HepG2 (cell line): ENCODE measurements at regions not wholly inside any gene's neighbourhood (a gene's known extent, or its start where the extent isn't known, plus 50 kb on each side); places are given as distances from the start of the nearest gene placed in this dataset.

ENCODE experiments used
- ATAC-seq: fragments of 200-7000 bp; cut with Tn5 transposase; 3 replicates; pipeline ENCODE4 v1.9.1; 2020; ENCODE audit warnings: mild to moderate bottlenecking, moderate library complexity
- BruUV-seq: library from RNA; stranded (reverse); fragments of 400-500 nt; replicated peaks from 2 replicates; lab custom pipeline; 2021; lab: Mats Ljungman, UMichigan
- CTCF ChIA-PET: fragments of 300-600 bp; formaldehyde crosslinking; extraction: SDS; loops from one replicate; lab custom pipeline; 2021; ENCODE audit warnings: low total read pairs, inconsistent platforms, low intra/inter-chr PET ratio; lab: Yijun Ruan, JAX
- POLR2A ChIA-PET: fragments of 350-600 bp; sonication (Branson Sonifier 250); formaldehyde crosslinking; loops from one replicate; lab custom pipeline; 2020; ENCODE audit warnings: antibody characterized with exemption, inconsistent platforms; lab: Yijun Ruan, JAX
- DNase-seq: peaks from one replicate; pipeline ENCODE4 v3.0.0-alpha.2; 2015; ENCODE audit warnings: low spot score
- FAIRE-seq: peaks from 3 replicates; lab custom pipeline; 2011; peaks lifted over from hg19 to GRCh38; lab: Jason Lieb, UNC
- H2AFZ ChIP-seq: one replicate; pipeline ENCODE4 v1.6.1; 2011; ENCODE audit warnings: low read length, inconsistent platforms
- H3K27ac ChIP-seq: fragments of 300-600 bp; 3 replicates; pipeline ENCODE4 v1.8.0; 2011; ENCODE audit warnings: mixed run types, mild to moderate bottlenecking, mixed read lengths, low read length, inconsistent platforms; ENCODE audit not compliant: insufficient read depth; ENCODE audit errors: extremely low read length
- H3K27me3 ChIP-seq, 2 experiments: fragments of 200-600 bp in 1 of 2; 2 replicates in 1 of 2; 3 replicates in 1 of 2; pipeline versions ENCODE4 v1.6.0 to v1.8.0; 2011; ENCODE audit warnings: low read length in 2 of 2, mild to moderate bottlenecking in 2 of 2, moderate library complexity in 2 of 2, inconsistent platforms in 1 of 2; ENCODE audit not compliant: insufficient read depth in 2 of 2, control insufficient read depth in 1 of 2
- H3K36me3 ChIP-seq, 2 experiments: fragments of 200-600 bp in 1 of 2; replicated peaks in 1 of 2; 2 replicates in 1 of 2; 3 replicates in 1 of 2; pipeline versions ENCODE4 v1.5.1 to v1.8.0; 2011; ENCODE audit warnings: low read length in 2 of 2, inconsistent platforms in 1 of 2; ENCODE audit not compliant: insufficient read depth in 2 of 2, control insufficient read depth in 1 of 2
- H3K4me1 ChIP-seq: 2 replicates; pipeline ENCODE4 v1.5.1; 2012; ENCODE audit warnings: low read length, inconsistent platforms; ENCODE audit not compliant: insufficient read depth
- H3K4me2 ChIP-seq: 2 replicates; pipeline ENCODE4 v1.6.0; 2011; ENCODE audit warnings: low read depth, low read length, inconsistent platforms
- H3K4me3 ChIP-seq, 3 experiments: fragments of 200-600 bp in 1 of 3; sonication (generic), shearing (Covaris generic) in 1 of 3; replicated peaks in 1 of 3; 2 replicates each; pipeline ENCODE4 v1.5.1; 2011 to 2016; ENCODE audit warnings: low read length in 3 of 3, inconsistent platforms in 2 of 3, low read depth in 2 of 3, mild to moderate bottlenecking in 2 of 3, control low read depth in 1 of 3, mixed read lengths in 1 of 3; ENCODE audit not compliant: insufficient read depth in 1 of 3
- H3K79me2 ChIP-seq: one replicate; pipeline ENCODE4 v1.6.1; 2011; ENCODE audit warnings: low read length, inconsistent platforms; ENCODE audit not compliant: insufficient read depth
- H3K9ac ChIP-seq: 2 replicates; pipeline ENCODE4 v1.6.0; 2011; ENCODE audit warnings: mild to moderate bottlenecking, low read depth, low read length, inconsistent platforms; ENCODE audit not compliant: insufficient read depth
- H3K9me3 ChIP-seq: 2 replicates; pipeline ENCODE4 v1.5.1; 2012; ENCODE audit warnings: mild to moderate bottlenecking, low read length
- H4K20me1 ChIP-seq: 2 replicates; pipeline ENCODE4 v1.6.0; 2011; ENCODE audit warnings: inconsistent platforms, mild to moderate bottlenecking, low read length, moderate library complexity; ENCODE audit not compliant: insufficient read depth
- ATF6 ChIP-seq: sonication (generic); formaldehyde crosslinking; conservative IDR thresholded peaks from 2 replicates; pipeline ENCODE4 v1.4.0; 2020; ENCODE audit warnings: missing genetic modification reagents
- ATM ChIP-seq: fragments of 450-650 bp; IDR thresholded peaks from 2 replicates; pipeline ENCODE4 v1.7.1; 2017; ENCODE audit warnings: mild to moderate bottlenecking, borderline replicate concordance
- BORCS8-MEF2B ChIP-seq: sonication (generic); formaldehyde crosslinking; IDR thresholded peaks from 2 replicates; pipeline ENCODE4 v1.8.0; 2022; ENCODE audit warnings: mild to moderate bottlenecking, missing genetic modification reagents
- KDM3A ChIP-seq: IDR thresholded peaks from 2 replicates; pipeline ENCODE4 v1.6.1; 2018; ENCODE audit warnings: low read depth, missing compliant biosample characterization
- NR3C1 ChIP-seq: sonication (generic); formaldehyde crosslinking; IDR thresholded peaks from 2 replicates; pipeline ENCODE4 v1.4.0; 2020; ENCODE audit warnings: missing genetic modification reagents
- RFX5 ChIP-seq: IDR thresholded peaks from 2 replicates; pipeline ENCODE4 v1.6.1; 2011; ENCODE audit warnings: low read depth, low read length, improper control_type of control experiment
- SP4 ChIP-seq: sonication (generic); formaldehyde crosslinking; IDR thresholded peaks from 2 replicates; pipeline ENCODE4 v1.8.1; 2023; ENCODE audit warnings: mild to moderate bottlenecking, missing genetic modification reagents
- SSRP1 ChIP-seq: IDR thresholded peaks from 2 replicates; pipeline ENCODE4 v1.6.1; 2016; ENCODE audit warnings: control low read depth
- ZNF124 ChIP-seq: sonication (generic); formaldehyde crosslinking; IDR thresholded peaks from 2 replicates; pipeline ENCODE4 v1.4.0; 2020; ENCODE audit warnings: missing genetic modification reagents
- ZNF292 ChIP-seq: sonication (generic); formaldehyde crosslinking; IDR thresholded peaks from 2 replicates; pipeline ENCODE4 v1.8.1; 2022; ENCODE audit warnings: mild to moderate bottlenecking, low read depth, missing genetic modification reagents, borderline replicate concordance
- ZNF30 ChIP-seq: sonication (generic); formaldehyde crosslinking; IDR thresholded peaks from 2 replicates; pipeline ENCODE4 v1.5.0; 2020; ENCODE audit warnings: mild to moderate bottlenecking, missing genetic modification reagents
- ZNF354B ChIP-seq: sonication (generic); formaldehyde crosslinking; IDR thresholded peaks from 2 replicates; pipeline ENCODE4 v1.8.0; 2022; ENCODE audit warnings: mild to moderate bottlenecking, missing genetic modification reagents
- ZNF432 ChIP-seq: sonication (generic); formaldehyde crosslinking; IDR thresholded peaks from 2 replicates; pipeline ENCODE4 v1.5.0; 2020; ENCODE audit warnings: missing genetic modification reagents, mild to moderate bottlenecking, borderline replicate concordance
- ZNF766 ChIP-seq: sonication (generic); formaldehyde crosslinking; IDR thresholded peaks from 2 replicates; pipeline ENCODE4 v1.5.0; 2020; ENCODE audit warnings: missing genetic modification reagents, borderline replicate concordance
- WGBS: methylation state at CpG from one replicate; pipeline ENCODE4 v1.1.6; 2017; ENCODE audit warnings: low lambda C conversion rate; 5-methylcytosine and 5-hydroxymethylcytosine counted together
- in situ Hi-C: cut with HindIII; loops from 2 replicates; pipeline ENCODE4 v1.10.0; 2017; ENCODE audit warnings: low pct_unique_long_range_greater_than_20kb; ENCODE audit not compliant: extremely low pct_ligation_motif_present
- intact Hi-C: fragments of 100-400 bp; cut with micrococcal nuclease; formaldehyde crosslinking; loops from one replicate; pipeline ENCODE4 v1.10.0; 2022; ENCODE audit not compliant: unreplicated experiment
- TF ChIP-seq, protein P1 (sequence below): sonication (generic); formaldehyde crosslinking; IDR thresholded peaks from 2 replicates; pipeline ENCODE4 v1.8.1; 2023; ENCODE audit warnings: mild to moderate bottlenecking, inconsistent platforms, moderate library complexity, missing genetic modification reagents, borderline replicate concordance
- TF ChIP-seq, protein P2 (sequence below): sonication (generic); formaldehyde crosslinking; IDR thresholded peaks from 2 replicates; pipeline ENCODE4 v1.5.0; 2020; ENCODE audit warnings: mild to moderate bottlenecking, missing genetic modification reagents, borderline replicate concordance
- TF ChIP-seq, protein P3 (sequence below): sonication (generic); formaldehyde crosslinking; IDR thresholded peaks from 2 replicates; pipeline ENCODE4 v1.5.0; 2020; ENCODE audit warnings: missing genetic modification reagents, mild to moderate bottlenecking, borderline replicate concordance

DNA sequence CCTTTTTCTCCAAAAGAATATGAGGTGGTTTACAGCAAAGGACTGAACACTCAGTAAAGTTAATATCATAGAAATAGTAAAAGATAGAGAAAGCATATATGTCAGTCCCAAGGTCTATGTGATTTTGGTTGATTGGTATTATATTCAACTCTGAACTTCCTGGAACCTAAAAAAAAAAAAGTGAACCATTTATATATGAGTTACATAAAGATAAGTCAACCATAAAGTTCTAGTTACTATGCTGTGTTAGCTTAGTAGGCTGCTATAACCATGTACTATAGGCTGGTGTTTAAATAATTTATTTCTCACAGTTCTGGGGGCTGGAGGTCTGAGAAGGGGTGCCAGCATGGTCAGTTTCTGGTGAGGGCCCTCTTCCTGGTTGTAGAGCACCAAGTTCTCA lies 475.6 kb downstream of the KLF12 start (continued):
- TF ChIP-seq, protein P1, sequence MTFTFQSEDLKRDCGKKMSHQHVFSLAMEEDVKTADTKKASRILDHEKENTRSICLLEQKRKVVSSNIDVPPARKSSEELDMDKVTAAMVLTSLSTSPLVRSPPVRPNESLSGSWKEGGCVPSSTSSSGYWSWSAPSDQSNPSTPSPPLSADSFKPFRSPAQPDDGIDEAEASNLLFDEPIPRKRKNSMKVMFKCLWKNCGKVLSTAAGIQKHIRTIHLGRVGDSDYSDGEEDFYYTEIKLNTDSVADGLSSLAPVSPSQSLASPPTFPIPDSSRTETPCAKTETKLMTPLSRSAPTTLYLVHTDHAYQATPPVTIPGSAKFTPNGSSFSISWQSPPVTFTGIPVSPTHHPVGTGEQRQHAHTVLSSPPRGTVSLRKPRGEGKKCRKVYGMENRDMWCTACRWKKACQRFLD, result no peak
- TF ChIP-seq ZNF432 (CRISPR knock-in tag) (no peak), ZNF766 (CRISPR knock-in tag) (no peak)

DNA sequence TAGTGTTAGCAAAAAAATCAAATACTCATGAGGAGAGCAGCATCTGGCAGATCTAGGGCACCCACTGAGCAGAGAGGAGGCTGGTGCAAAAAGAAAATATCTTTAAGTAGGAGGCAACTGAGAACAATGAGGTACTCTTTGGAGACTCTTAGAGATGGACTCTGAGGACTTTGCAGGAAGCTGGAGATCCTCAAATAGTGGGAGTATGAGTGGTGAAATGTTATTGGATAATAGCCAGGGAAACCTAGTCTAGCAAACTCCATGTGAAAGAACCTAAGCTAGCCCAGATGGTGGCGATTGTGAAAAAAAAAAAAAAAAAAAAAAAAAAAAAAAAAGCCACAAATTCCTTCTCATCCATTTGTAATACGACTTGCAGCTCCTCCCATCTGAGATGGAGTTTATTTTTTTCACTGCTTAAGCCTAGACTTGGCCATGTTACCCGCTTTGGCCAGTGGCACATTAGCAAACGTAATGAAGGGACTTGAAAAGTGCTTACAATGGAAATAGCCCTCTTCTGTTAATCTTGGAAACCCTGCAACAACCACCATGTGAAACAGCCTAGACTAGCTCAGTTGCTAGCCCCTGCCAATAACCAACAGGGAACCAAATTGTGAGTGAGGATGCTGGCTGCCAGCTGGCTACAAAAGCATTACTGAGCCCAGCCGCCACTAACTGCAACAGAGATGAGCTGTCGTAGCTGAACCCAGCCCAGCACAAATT lies 476.2 kb downstream of the KLF12 start:
- ChIA-PET POLR2A (no interaction called here), CTCF (no interaction called here)
- Histone ChIP-seq H3K9me3 (no peaks in the 10 kb centered on the region), H3K27ac (no peak overlapping the region), H3K4me1 (peaks cover 8% of the 10 kb centered on the region; the same call in 1 of the 2 replicates), H3K9ac (no peak overlapping the region), H3K4me3 (no peak overlapping the region), H3K36me3 (no peaks in the 10 kb centered on the region), H3K79me2 (no peaks in the 10 kb centered on the region), H3K4me2 (no peak overlapping the region), H4K20me1 (no peaks in the 10 kb centered on the region), H3K27me3 (peaks cover 0 to 5% of the 10 kb centered on the region in 2 experiments; a peak in 1 of 5 replicates), H2AFZ (no peak overlapping the region)
- FAIRE-seq, result no peak
- intact Hi-C loops, result no loop called here
- WGBS, result 19% methylated on average over 6 of the region's 6 CpGs
- BruUV-seq, result no TSS peak
- no peak for DNase-seq
- in situ Hi-C loops, result no loop called here
- ATAC-seq, result no peak
- no peak for TF ChIP-seq ZNF30 (CRISPR knock-in tag)
- TF ChIP-seq, protein P2, sequence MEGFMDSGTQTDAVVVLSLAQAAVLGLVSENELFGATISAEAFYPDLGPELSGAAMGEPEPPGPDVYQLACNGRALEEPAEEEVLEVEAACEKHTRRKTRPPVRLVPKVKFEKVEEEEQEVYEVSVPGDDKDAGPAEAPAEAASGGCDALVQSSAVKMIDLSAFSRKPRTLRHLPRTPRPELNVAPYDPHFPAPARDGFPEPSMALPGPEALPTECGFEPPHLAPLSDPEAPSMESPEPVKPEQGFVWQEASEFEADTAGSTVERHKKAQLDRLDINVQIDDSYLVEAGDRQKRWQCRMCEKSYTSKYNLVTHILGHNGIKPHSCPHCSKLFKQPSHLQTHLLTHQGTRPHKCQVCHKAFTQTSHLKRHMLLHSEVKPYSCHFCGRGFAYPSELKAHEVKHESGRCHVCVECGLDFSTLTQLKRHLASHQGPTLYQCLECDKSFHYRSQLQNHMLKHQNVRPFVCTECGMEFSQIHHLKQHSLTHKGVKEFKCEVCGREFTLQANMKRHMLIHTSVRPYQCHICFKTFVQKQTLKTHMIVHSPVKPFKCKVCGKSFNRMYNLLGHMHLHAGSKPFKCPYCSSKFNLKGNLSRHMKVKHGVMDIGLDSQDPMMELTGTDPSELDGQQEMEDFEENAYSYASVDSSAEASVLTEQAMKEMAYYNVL (CRISPR knock-in tag), result no peak
- no peak for TF ChIP-seq ZNF354B (CRISPR knock-in tag)
- TF ChIP-seq KDM3A, result no peak
- no peak for TF ChIP-seq RFX5
- TF ChIP-seq ATF6 (CRISPR knock-in tag), result no peak
- TF ChIP-seq NR3C1, result no peak
- TF ChIP-seq, protein P3, sequence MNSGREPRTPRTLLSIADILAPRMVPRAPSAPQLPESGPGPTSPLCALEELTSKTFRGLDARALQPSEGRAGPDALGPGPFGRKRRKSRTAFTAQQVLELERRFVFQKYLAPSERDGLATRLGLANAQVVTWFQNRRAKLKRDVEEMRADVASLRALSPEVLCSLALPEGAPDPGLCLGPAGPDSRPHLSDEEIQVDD (CRISPR knock-in tag), result no peak
- TF ChIP-seq ZNF292 (CRISPR knock-in tag), result no peak
- no peak for TF ChIP-seq SSRP1
- no peak for TF ChIP-seq ZNF124 (CRISPR knock-in tag)
- TF ChIP-seq ATM, result no peak
- no peak for TF ChIP-seq BORCS8-MEF2B
- no peak for TF ChIP-seq SP4 (CRISPR knock-in tag)
